OCI-LY3 (cell line): ENCODE measurements at regions not wholly inside any gene's neighbourhood (a gene's known extent, or its start where the extent isn't known, plus 50 kb on each side); places are given as distances from the start of the nearest gene placed in this dataset.

Experiments used
- EZH2phosphoT487 ChIP-seq: fragments of 200-600 bp; shearing (Covaris generic); IDR thresholded peaks from 2 replicates; pipeline ENCODE4 v1.6.1; 2018; ENCODE audit warnings: antibody characterized with exemption, mixed run types, low read depth
- TF ChIP-seq, protein P1 (sequence below): fragments of 200-600, 300-600 bp; sonication (generic); IDR thresholded peaks from 2 replicates; pipeline ENCODE4 v1.5.1; 2014; ENCODE audit warnings: antibody characterized with exemption, low read length, low read depth

GRCh38 chr3:137360531-137361201 lies 402.9 kb downstream of the IL20RB start:
- TF ChIP-seq, protein P1, sequence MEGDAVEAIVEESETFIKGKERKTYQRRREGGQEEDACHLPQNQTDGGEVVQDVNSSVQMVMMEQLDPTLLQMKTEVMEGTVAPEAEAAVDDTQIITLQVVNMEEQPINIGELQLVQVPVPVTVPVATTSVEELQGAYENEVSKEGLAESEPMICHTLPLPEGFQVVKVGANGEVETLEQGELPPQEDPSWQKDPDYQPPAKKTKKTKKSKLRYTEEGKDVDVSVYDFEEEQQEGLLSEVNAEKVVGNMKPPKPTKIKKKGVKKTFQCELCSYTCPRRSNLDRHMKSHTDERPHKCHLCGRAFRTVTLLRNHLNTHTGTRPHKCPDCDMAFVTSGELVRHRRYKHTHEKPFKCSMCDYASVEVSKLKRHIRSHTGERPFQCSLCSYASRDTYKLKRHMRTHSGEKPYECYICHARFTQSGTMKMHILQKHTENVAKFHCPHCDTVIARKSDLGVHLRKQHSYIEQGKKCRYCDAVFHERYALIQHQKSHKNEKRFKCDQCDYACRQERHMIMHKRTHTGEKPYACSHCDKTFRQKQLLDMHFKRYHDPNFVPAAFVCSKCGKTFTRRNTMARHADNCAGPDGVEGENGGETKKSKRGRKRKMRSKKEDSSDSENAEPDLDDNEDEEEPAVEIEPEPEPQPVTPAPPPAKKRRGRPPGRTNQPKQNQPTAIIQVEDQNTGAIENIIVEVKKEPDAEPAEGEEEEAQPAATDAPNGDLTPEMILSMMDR, result no peak
- TF ChIP-seq EZH2phosphoT487, result no peak
